HG03354 (cell line): ENCODE measurements at regions not wholly inside any gene's neighbourhood (a gene's known extent, or its start where the extent isn't known, plus 50 kb on each side); places are given as distances from the start of the nearest gene placed in this dataset.

Source experiments
- ATAC-seq: cut with Tn5 transposase; IDR thresholded peaks from one replicate; pipeline ENCODE4 v1.9.1; 2021; ENCODE audit warnings: mild to moderate bottlenecking; ENCODE audit not compliant: unreplicated experiment, poor library complexity, severe bottlenecking

DNA sequence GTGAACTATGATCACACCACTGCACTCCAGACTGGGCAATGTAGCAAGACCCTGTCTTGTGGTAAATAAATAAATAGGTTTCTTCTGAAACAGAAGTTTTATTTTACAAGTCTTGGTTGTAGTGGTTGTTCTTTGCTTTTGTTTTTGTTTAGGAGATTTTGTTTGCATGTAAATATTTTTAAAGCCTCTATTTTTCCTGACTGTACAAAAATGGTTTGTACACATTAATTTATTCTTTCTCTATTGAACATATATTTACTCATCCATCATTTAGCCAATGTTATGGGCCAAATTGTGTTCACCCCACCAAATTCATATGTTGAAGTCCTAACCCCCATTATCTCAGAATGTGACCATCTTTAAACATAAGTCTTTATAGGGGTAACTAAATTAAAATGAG is 580.1 kb downstream of the EPHA4 start:
- no peak for ATAC-seq

DNA sequence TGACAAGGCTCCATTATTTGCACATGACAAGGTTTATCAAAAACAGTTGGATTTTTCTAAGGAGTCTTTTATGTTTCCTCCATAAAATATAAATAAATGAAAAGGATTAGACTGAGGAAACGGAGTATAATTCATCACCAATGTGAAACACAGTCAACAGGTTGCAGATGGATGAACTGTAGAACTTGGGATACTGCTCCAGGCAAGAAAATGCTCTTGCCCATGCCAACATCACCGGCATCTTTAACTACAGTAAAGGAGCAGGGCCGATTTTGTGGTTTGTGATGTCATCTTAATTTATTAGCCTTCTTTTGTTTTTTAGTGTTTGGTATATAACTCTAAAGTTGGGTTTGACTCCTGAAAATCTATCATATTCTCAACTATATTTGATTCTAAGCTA is 577.3 kb downstream of the EPHA4 start:
- ATAC-seq = no peak

GRCh38 chr2:220995581-220995980 is 576.5 kb downstream of the EPHA4 start:
- no peak for ATAC-seq

DNA sequence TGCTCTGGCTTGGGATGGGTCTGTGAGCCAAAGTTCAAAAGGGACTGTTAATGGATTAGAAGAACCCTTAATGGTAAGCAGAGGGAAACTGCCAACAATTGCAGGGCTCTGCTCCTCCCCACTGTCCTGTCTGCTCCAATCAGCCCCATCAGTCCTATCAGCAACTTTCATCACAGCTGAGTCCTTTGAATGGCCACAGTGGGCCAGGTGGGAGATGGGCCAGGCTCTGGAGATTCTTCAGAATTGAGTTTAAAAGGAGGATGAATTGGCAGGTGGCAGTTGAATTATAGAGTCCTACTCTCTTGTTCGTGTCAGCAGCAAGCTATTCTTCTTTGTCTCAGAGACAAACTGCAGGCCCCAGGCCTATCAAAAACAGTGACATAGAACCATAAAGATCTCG is 573.9 kb downstream of the EPHA4 start:
- ATAC-seq = no peak

DNA sequence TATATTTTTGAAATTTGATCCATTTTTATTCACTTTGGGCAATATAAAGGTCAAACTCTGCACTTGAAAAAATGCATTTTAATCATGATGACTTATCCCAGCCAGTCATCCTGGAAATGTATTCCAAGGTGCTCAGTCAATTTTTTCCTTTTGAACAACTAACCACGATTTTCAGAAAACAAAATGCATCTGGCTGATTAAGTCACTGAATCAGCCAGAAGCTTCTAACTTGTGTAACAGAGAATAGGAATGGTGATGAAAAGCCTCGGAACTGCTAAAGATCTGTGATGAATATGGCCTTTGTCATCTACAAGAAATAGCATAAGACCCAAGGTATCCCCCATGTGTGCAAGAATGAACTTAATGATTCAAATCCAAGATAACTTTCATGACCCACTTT is 572.7 kb downstream of the EPHA4 start:
- ATAC-seq = no peak

- no peak for ATAC-seq
These were observed 570.7 kb downstream of the EPHA4 start for GRCh38 chr2:221001381-221001801.

DNA sequence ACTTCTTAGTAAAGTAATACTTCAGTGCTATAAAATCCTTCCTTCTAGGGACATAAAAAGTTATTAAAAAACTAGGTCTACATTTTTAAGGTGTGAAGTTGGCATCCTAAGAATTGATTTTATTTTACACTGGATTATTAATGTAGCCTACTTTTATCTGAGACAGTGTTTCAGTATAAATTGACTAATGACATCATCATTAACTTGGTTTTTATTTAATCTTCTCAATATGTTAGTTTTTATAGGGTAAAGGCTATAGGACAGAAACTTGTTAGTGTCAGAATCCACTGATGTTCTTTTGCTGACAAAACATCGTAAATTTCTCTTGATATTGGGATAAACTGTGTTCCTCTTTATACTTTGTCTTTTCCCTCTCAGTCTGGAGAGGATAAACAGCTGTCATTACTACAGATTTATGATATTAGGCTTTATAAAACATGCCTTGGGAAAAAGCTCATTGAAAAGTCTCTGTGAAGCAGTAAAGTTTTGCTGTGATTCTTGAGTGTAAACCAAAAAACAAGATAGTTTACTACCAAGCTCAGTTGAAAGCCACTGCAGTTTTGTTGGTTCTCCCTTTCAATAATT is 569.9 kb downstream of the EPHA4 start:
- no peak for ATAC-seq

DNA sequence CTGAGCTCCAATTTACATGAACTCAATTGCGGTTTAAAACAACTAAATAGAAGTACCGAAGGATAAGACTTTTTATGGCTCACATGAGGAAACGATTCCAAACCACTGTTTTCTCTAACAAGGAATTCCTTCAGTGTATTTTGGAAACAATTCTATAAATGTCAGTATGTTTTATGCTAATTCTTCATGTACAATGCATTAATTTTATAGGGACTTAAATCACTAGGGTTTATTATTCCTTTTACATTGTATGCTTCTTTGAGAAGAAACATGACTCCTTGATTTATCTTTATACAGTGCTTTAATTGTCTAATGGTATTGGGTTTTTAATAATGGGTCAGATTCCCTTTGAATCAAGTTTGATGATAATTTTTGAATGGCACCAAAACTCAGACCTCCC is 566.8 kb downstream of the EPHA4 start:
- no peak for ATAC-seq

DNA sequence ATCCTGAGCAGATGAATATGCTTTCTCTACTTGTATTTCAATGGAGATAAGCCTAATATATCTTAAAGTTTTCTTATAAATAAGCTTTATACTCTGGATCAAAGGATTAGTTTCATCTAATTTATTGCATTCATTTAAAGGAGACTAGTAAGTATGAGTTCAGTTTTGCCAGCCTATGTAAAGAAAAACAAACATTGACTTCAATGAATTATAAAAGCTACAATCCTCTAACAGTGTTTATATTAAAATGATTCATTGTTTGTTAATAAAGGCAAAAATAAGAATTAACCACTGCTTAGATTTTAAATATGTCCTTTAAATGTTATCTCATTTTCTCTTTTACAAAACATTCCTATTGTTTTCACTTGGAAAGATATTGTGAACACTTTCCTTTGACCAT is 566.0 kb downstream of the EPHA4 start:
- ATAC-seq = no peak

- ATAC-seq = no peak
These were observed 555.6 kb downstream of the EPHA4 start for GRCh38 chr2:221016551-221016950.

DNA sequence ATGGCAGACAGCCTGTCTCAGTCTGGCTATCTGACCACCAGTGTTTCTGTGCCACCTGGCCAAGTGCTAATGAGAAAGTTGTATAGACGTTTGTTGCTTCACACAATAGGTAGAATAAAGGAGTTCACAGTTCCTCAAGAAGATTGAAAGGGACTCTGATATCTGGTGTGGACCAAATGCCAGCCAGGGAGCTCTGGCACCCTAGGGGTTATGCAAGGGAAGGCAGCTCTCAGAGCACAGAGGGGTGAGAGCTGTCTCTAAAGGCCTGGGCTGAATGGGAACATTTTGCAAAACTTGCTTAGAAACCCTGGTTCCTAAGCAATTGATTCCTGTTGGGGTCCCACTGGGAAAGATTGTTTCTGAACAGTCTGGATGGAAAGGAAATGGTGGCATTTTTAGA is 553.8 kb downstream of the EPHA4 start:
- no peak for ATAC-seq

DNA sequence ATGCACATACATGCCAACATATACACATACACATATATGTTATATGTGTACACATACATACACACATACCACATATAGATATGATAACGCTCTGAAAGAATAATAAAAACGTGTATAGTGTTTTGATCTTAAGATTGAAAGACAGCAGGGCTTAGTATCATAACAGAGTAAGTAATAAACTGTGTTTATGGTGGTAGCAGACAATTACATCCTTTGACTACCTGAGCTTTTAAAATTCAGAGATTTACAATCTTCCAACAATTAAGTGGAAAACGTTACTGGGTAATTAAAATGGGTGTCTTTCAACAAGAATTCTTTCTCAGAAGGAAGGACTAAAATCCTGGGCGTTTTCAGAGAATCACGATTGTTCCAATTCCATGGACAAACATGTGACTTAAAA is 552.4 kb downstream of the EPHA4 start:
- no peak for ATAC-seq

GRCh38 chr2:221022554-221022953 is 549.5 kb downstream of the EPHA4 start:
- no peak for ATAC-seq

GRCh38 chr2:221025398-221025797 is 546.7 kb downstream of the EPHA4 start:
- peak; percentile 69 for ATAC-seq

DNA sequence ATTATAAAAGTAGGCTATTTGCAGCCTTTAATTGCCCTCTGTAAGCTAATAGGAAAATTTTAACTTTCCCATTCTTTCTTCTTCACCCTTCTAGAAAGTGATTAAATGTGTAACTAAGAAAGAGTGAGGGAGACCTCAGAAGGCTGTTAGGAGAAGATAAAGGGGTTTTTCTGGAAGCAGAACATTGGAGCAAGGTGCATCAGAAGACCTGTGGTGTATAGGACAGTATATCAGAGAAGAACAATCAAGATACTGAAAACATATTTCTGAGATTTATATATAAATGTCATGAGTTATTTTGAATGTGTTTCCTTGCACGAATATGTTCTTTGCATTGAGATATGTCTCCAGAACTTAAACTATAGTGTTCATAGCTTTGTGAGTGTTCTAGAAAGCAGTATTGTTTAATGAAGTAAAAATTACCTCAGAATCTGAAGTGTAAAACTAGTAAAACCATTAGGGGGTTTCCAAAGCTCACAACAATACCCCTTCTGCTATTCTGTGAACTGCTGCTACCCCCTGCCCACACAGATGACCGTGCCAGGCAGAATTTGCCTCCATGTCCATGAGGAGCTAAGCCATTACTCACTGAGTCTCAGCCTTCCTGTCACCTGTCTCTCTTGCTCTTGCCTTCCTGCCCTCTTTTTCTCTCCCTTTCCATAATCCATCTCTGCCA is 537.9 kb downstream of the EPHA4 start:
- peak; percentile 56 for ATAC-seq

DNA sequence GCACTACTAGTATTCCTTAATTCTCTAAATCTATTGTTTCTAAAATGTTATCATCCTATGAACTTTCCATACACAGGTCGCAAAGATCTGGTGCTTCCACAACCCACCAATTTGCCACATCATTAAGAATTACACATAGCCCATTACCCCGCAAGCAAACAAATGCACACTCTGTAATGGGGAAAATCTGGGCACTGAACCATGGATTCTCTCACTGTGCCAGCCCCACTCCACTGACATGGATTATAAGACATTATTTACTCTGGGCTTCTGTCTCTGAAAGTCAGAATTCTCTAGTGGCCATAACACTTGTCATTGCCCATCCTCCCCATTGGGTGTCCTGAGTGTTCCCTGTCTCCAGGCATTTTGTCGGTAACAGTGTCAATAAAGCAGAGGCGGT is 537.1 kb downstream of the EPHA4 start:
- ATAC-seq = no peak

DNA sequence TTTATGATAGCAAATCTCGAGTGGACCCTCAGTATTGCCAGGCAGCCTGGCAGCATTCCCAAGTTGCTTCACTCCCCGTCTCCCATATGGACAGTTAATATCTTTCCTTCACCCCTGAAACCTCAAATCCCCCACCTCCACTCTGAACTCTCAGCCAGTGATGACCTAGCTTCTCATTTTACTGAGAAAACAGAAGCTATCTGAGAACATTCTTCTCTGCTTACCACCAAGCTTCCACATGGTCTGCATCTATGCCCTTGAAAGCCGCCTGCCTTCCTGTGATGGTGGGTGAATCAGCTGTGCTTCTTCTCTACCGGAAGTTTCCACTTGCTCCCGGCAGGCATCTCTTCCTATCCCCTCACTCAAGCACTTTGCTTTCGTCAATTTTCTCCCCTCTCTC is 529.2 kb downstream of the EPHA4 start:
- ATAC-seq = no peak

GRCh38 chr2:221044781-221045180 is 527.3 kb downstream of the EPHA4 start:
- no peak for ATAC-seq

DNA sequence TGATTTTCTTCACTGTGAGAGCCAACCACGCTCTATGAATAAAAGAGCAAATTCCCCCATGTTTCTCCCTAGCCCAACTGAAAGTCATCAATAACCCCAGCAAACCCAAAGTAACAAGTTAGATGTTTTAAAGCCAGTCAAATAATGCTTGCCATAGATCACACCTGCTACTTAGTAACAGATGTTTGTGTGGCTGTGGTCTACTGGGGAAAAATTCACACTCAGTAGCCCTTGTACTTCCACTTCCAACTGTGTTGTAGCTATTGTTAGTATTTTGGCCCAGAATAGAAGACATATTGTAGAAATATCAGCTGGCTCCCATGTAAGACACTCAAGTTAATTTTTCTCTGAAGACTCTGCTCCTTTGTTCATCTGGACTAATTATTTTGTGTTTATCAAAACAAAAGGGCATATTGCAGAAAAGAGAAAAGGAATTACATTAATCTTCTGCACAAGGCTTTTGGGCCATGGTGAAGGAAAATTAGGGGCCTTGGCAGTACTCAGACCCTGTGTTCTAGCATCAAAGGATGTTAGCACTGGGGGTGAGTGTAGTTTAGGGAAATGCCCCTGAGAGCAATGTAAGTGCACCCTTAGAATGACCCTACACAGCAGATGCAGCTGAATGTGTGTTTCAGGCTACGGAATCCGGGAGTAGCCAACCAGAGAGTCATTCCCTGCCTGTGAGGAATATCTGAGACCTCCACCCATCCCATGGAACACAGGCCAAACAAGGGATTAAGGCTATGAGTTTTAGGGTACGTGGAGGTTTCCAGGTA is 521.9 kb downstream of the EPHA4 start:
- peak; percentile 79 for ATAC-seq

DNA sequence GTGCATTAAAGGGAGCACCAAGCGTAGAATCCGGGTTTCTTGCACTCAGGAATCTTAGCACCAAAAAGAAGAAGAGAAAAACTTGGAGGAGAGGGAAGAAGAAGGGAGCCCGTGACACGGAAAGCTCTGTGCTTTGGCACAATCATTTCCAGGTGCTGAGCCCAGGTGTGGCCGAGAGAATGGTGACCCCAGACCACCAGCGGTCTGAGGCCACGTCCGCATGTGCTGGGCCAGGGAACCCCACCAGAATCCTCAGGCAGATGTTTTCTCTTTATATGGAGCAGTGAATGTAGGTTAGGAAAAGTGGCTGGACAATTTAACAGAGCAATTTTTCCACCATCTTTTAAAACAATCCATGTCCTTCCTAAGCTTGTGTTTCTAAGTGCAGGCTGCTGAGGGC is 520.9 kb downstream of the EPHA4 start:
- ATAC-seq = no peak

DNA sequence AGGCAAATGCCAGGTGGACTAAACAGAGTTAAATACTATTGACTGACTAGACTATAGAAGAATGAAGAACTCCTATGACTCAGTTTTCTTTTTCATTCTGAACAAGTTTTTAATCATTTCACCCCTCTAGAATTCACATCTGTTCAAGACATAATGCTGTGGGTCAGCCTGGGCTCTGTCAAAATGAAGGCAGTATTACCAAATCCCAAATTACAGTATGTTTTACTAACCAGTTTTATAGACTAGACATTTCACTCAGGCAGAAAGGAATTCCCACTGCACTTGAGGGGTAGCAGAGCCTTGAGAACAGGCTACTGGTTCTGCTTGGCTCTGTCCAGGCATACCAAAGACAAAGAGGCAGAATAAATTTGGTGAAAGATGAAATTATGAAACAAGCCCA is 511.7 kb downstream of the EPHA4 start:
- ATAC-seq = no peak
